NCI-H146 treated with DMSO at 0.1 percent for 48 hours (cell line): ENCODE measurements at regions not wholly inside any gene's neighbourhood (a gene's known extent, or its start where the extent isn't known, plus 50 kb on each side); places are given as distances from the start of the nearest gene placed in this dataset.

Source experiments
- DNase-seq: peaks from one replicate; lab custom pipeline; 2025; ENCODE audit not compliant: unreplicated experiment; lab: John Stamatoyannopoulos, UW

GRCh38 chr1:203926025-203926540 is 64.7 kb downstream of the SNRPE start:
- no peak for DNase-seq

DNA sequence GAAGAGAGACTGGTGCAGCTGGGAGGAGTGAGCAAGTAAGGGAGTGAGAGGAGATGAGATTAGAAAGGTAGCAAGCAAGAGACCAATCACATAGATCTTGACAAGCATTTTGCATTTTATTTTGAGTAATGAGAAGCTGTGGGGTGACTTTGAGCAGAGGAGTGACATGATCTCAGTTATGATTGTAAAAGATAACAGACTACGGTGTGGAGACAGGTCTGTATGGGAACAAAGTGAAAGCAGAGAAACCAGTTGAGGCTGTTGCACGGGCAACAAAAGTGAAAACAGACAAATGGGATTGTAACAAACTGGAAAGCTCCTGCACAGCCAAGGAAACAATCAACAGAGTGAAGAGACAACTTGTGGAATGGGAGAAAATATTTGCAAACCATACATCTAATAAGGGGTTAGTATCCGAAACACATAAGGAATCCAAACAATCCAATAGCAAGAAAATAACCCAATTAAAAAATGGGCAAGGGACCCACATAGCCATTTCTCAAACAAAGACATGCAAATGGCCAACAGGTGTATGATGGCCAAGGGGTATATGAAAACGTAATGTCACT is 68.4 kb downstream of the SNRPE start:
- DNase-seq: no peak

GRCh38 chr1:203930342-203930741 is 68.9 kb downstream of the SNRPE start:
- DNase-seq: no peak

DNA sequence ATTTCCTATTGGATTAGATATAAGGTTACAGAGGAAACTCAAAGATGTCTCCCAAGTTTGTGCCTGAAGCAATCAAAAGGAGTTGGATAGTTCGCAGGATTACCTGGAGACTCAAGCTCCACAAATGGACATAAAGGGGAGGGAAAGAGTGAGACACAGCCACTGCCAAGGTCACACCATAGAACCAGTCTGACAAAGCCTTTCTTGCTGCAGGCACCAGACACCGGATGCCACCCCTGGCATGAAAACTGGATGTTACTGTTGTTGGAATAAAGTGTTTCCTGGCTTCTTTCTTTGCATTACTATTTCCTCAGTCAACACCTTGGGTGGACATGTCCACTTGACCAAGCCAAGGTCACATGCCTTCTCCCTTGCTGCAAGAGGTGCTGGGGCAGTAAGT is 70.6 kb downstream of the SNRPE start:
- no peak for DNase-seq

- no peak for DNase-seq
These were observed 71.2 kb downstream of the SNRPE start for GRCh38 chr1:203932556-203932955.

- no peak for DNase-seq
These were observed 72.6 kb downstream of the SNRPE start for GRCh38 chr1:203934027-203934426.

DNA sequence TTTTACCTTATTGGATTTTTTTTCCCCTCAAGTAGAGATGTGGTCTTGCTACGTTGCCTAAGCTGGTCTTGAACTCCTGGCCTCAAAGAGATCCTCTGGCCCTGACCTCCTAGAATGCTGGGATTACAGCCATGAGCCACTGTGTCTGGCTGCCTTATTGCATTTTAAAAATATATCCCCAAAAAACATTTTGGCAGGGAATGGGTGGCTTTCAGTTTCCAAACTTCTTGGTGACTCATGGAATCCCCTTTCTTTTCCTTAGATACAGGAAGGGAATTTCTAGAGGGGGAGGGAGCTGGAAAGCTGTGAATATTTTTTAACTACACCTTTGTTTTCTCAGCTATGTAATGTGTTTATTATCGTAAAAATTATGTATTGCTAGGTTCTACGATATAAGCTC is 73.3 kb downstream of the SNRPE start:
- no peak for DNase-seq

DNA sequence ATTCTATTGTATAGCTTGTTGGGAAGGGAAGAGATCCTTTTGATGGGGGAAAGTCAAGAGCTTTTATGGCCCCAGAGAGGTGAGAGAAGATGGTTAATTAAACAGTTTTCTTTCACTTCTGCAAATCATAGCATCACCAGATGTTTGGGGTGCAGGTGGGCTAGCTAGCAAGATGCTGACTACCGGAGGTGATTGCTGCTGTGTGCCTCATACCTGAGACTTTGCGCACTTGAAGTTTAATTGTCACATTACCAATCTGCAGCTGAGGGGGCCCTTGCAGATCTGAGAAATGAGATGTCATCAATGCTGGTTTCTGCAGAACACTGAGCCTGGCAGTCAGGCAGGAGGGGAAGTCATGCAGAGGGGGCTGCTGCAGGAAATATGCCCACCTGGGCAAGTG is 73.9 kb downstream of the SNRPE start:
- DNase-seq: no peak

GRCh38 chr1:203937678-203938330 is 76.4 kb downstream of the SNRPE start:
- no peak for DNase-seq

DNA sequence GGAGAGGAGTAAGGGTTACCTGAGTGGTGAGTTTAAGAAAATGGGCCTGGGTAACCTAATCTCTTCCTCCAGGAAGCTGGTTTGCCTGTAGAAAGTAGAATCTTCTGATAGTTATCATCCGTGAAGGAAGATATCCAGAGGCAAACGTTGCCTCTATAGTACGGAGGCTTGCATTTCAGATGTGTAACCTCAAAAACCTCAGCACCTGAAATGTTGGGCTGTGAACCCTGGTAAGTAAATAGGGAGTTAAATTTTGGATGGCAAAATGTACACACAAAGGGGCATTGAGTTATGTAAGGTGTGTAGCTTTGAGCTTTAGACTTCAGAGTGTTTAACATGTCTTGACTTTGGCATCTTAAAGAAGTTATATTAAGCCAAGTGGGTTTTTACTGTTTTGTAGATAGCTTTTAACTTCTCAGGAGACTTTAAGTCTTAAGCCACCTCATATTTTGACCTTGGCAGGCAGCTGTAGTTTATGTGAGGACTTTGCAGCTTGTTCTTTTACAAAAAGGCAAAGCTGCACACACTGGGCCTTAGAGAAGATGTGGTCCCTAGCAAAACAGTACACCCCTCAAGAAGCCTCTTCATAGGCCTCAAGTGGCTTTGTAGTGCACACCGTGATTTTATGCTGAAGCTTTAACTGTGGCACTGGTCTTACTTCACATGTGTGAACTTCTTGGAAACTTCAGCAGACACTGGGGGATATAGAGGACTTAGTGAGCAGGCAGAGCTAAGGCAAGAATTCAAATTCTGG is 83.4 kb downstream of the SNRPE start:
- no peak for DNase-seq

DNA sequence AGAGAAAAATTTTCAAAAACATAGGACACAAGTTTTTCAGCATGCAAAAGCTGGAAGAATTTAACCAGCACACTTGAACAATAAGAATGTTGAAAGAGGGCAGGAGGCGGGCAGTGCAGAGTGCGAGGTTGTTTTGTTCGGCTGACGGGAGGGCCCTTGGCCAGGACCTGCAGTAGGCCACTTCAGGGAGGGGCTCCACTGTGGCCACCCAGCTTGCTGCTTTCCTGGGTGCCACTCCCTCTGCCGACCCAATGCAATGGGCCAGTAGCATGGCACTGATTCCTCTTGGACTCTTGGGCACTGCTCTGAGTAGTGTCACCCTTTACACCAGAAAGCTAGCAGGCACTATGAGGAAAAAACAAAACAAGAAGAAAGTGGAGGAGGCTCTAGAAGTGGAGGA is 92.9 kb downstream of the SNRPE start:
- DNase-seq: no peak

GRCh38 chr1:203954788-203955552 is 93.6 kb downstream of the SNRPE start:
- no peak for DNase-seq

GRCh38 chr1:203968761-203969160 is 104.2 kb upstream of the SOX13 start:
- no peak for DNase-seq

DNA sequence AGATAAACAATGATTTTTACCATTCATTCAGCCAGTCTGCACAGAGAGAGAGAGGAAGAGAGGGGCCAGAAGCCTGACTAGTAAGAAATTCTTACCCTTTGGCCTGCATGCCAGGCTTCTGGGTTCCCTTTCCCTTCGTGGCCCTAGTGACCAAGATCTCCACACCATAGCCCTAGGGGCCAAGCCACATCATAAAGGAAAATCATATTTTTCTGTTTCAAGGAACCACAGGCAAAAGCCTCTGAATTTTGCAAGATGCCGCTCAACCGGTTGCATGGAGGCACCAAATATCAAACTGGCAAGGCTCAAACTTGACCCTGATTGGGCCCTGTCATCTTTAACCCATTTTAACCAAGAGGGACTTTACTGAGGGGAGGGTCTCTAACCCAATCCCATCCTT is 103.1 kb upstream of the SOX13 start:
- no peak for DNase-seq

GRCh38 chr1:203985044-203985443 is 87.9 kb upstream of the SOX13 start:
- no peak for DNase-seq

GRCh38 chr1:203985676-203986075 is 87.2 kb upstream of the SOX13 start:
- DNase-seq: no peak

DNA sequence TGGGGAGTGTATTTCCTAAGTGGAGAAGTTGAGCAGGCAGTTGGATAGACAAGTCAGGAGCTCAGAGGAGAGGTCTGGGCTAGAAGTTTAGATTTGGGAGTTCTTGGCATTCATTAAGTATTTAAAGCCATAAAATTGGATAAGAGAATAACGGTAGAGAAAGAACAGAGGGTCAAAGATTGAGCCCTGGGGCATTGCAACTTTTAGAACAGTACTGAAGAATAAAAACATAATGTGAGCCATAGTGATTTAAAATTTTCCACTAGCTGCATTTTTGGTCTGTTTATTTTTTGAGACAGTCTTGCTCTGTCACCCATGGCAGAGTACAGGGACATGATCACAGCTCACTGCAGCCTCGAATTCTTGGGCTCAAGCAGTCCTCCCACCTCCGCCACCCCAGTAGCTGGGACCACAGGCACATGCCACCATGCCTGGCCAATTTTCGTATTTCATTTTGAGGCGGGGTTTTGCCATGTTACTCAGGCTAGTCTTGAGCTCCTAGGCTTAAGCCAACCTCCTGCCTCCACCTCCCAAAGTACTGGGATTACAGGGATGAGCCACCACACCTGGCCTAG is 85.9 kb upstream of the SOX13 start:
- DNase-seq: no peak

- DNase-seq: peak; percentile 9
These were observed 82.8 kb upstream of the SOX13 start for GRCh38 chr1:203990118-203990517.

DNA sequence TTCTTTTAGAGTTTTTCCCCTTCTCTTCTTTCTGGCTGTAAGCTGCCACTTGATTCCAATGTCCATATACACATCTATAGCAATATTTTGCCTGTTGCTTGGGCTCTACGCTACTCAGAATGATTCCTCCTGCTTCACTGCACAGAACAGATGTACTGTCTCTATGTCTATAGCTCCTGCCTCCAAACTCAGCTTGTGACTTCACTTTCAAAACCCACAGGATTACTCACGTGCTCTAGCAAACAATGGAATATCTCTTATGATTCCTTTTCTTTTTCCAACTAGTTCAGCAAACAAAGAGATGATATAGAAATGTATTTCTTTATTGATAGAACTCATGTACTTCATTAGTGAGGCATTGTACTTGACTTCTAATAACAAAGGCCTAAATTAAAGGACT is 80.5 kb upstream of the SOX13 start:
- no peak for DNase-seq

- no peak for DNase-seq
These were observed 79.7 kb upstream of the SOX13 start for GRCh38 chr1:203993256-203993655.

DNA sequence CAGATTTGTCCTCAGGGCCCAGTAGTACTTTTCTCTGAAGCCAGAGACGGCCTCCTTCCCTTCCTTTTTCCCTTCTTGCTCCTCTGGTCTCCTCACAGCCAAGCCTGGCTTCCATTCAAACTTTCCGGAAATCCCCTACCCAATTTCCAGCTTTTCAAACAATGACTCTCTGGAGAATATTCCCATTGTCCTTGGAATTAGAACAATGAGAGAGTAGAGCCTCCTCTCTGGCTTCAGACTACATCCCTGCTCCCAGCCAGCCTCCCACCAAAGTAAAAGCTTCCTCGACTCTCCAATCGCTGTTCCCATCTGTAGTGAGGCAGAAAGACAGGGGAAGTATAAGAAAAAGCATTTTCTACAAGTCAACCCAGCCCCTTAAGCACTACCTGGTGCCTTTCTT is 77.7 kb upstream of the SOX13 start:
- no peak for DNase-seq
